Hepatocyte (in vitro differentiated cells): ENCODE measurements at regions not wholly inside any gene's neighbourhood (a gene's known extent, or its start where the extent isn't known, plus 50 kb on each side); places are given as distances from the start of the nearest gene placed in this dataset.

Experiments used
- DNase-seq: peaks from one replicate; pipeline ENCODE4 v3.0.0-alpha.2; 2016; ENCODE audit warnings: low spot score
- H2AFZ ChIP-seq: fragments of 200-600 bp; sonication (generic); 2 replicates; pipeline ENCODE4 v1.6.0; 2016; ENCODE audit warnings: antibody characterized with exemption, mild to moderate bottlenecking
- H3K27ac ChIP-seq: fragments of 200-600 bp; sonication (generic); 2 replicates; pipeline ENCODE4 v1.5.1; 2016; ENCODE audit warnings: mild to moderate bottlenecking
- H3K27me3 ChIP-seq: fragments of 200-600 bp; sonication (generic); 2 replicates; pipeline ENCODE4 v1.6.1; 2016
- H3K36me3 ChIP-seq: fragments of 200-600 bp; sonication (generic); replicated peaks from 2 replicates; pipeline ENCODE4 v1.5.1; 2016; ENCODE audit warnings: low read depth; ENCODE audit not compliant: insufficient read depth
- H3K4me1 ChIP-seq: fragments of 200-600 bp; sonication (generic); 2 replicates; pipeline ENCODE4 v1.5.1; 2016; ENCODE audit warnings: mild to moderate bottlenecking, moderate library complexity; ENCODE audit not compliant: insufficient read depth
- H3K4me2 ChIP-seq: fragments of 200-600 bp; sonication (generic); 2 replicates; pipeline ENCODE4 v1.6.0; 2016
- H3K4me3 ChIP-seq: fragments of 200-600 bp; sonication (generic); 2 replicates; pipeline ENCODE4 v1.5.1; 2016; ENCODE audit warnings: mild to moderate bottlenecking
- H3K79me2 ChIP-seq: fragments of 200-600 bp; sonication (generic); 2 replicates; pipeline ENCODE4 v1.6.0; 2017; ENCODE audit warnings: mild to moderate bottlenecking
- H3K9me2 ChIP-seq: fragments of 200-600 bp; sonication (generic); replicated peaks from 2 replicates; pipeline ENCODE4 v1.6.0; 2017; ENCODE audit warnings: mild to moderate bottlenecking; ENCODE audit not compliant: insufficient read depth
- H3K9me3 ChIP-seq: fragments of 200-600 bp; sonication (generic); 2 replicates; pipeline ENCODE4 v1.5.1; 2016; ENCODE audit warnings: low read depth, mild to moderate bottlenecking
- H4K20me1 ChIP-seq: fragments of 200-600 bp; sonication (generic); 2 replicates; pipeline ENCODE4 v1.6.0; 2016; ENCODE audit warnings: mild to moderate bottlenecking; ENCODE audit not compliant: insufficient read depth, poor library complexity, severe bottlenecking
- EZH2 ChIP-seq: fragments of 200-600 bp; sonication (generic); IDR thresholded peaks from 2 replicates; pipeline ENCODE4 v1.6.1; 2016; ENCODE audit warnings: antibody characterized with exemption, mild to moderate bottlenecking, borderline replicate concordance
- EZH2phosphoT487 ChIP-seq: fragments of 200-600 bp; sonication (generic); IDR thresholded peaks from one replicate; pipeline ENCODE4 v1.6.1; 2018; ENCODE audit warnings: antibody characterized with exemption, mild to moderate bottlenecking, low read depth, moderate library complexity; ENCODE audit not compliant: unreplicated experiment, severe bottlenecking
- WGBS: methylation state at CpG from one replicate; pipeline ENCODE4 v1.1.6; 2016; ENCODE audit warnings: low lambda C conversion rate; ENCODE audit errors: missing lambda C conversion rate; 5-methylcytosine and 5-hydroxymethylcytosine counted together
- TF ChIP-seq, protein P1 (sequence below): fragments of 200-600 bp; sonication (generic); IDR thresholded peaks from 2 replicates; pipeline ENCODE4 v1.5.1; 2016; ENCODE audit warnings: antibody characterized with exemption, mild to moderate bottlenecking; ENCODE audit not compliant: poor library complexity

DNA sequence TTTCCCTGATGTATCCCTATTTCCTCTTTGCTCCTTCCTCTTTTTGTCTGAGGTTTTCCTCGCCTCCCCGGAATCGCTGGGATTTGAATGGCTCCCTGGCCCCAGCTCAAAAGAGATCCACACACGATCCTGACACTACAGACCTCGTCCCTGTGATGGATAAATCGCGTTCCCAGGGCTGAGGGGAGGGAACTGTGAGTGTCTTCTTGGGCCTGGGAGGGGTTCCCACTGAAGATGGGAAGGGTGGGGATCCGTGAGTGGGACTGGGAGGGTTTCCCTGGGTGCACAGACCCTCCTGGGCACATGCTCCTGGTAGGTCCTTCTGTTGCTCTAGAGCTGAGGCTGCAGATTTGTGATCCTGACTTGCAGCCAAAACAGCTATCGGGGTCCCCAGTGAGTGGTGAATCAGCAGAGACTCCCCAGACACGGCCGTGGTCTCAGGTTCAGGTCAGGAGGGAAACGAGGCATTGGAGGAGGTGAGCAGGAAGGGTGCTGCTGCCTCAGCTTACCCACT, 591.0 kb downstream of the PTPRU start:
- Histone ChIP-seq H3K4me1 (no peaks in the 10 kb centered on the region), H3K9me3 (no peaks in the 10 kb centered on the region), H3K27me3 (peaks cover 7% of the 10 kb centered on the region), H3K9me2 (no peaks in the 10 kb centered on the region), H3K4me2 (no peak overlapping the region), H4K20me1 (no peaks in the 10 kb centered on the region), H3K79me2 (no peaks in the 10 kb centered on the region), H3K27ac (no peak overlapping the region), H2AFZ (no peak overlapping the region), H3K36me3 (no peaks in the 10 kb centered on the region), H3K4me3 (no peak overlapping the region)
- TF ChIP-seq EZH2 (no peak), EZH2phosphoT487 (no peak)
- TF ChIP-seq, protein P1, sequence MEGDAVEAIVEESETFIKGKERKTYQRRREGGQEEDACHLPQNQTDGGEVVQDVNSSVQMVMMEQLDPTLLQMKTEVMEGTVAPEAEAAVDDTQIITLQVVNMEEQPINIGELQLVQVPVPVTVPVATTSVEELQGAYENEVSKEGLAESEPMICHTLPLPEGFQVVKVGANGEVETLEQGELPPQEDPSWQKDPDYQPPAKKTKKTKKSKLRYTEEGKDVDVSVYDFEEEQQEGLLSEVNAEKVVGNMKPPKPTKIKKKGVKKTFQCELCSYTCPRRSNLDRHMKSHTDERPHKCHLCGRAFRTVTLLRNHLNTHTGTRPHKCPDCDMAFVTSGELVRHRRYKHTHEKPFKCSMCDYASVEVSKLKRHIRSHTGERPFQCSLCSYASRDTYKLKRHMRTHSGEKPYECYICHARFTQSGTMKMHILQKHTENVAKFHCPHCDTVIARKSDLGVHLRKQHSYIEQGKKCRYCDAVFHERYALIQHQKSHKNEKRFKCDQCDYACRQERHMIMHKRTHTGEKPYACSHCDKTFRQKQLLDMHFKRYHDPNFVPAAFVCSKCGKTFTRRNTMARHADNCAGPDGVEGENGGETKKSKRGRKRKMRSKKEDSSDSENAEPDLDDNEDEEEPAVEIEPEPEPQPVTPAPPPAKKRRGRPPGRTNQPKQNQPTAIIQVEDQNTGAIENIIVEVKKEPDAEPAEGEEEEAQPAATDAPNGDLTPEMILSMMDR = no peak
- DNase-seq = no peak
- 84% methylated on average over 12 of the region's 12 CpGs for WGBS

DNA sequence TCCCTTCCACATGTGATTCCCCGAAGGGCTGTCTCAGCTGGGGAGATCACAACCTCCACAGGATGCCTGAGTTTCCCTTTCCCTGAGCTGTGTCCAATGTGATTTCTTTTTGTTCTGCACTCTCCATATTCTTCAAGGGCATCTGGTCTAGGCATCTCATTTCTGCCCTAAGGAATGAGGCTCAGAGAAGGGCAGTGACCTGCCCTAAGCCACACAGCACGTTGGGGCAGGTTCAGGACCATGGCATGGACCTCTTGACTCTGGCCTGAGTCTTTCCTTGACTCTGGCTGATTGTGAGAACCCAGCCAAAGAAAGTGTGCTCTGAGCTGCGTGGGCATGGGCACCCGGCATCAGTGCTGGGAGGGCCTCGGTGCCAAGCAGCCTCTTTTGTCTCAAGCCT, 590.3 kb downstream of the PTPRU start:
- Histone ChIP-seq H3K27me3 (peaks cover 7% of the 10 kb centered on the region), H3K9me2 (no peaks in the 10 kb centered on the region)
- WGBS = 79% methylated on average over 5 of the region's 5 CpGs

DNA sequence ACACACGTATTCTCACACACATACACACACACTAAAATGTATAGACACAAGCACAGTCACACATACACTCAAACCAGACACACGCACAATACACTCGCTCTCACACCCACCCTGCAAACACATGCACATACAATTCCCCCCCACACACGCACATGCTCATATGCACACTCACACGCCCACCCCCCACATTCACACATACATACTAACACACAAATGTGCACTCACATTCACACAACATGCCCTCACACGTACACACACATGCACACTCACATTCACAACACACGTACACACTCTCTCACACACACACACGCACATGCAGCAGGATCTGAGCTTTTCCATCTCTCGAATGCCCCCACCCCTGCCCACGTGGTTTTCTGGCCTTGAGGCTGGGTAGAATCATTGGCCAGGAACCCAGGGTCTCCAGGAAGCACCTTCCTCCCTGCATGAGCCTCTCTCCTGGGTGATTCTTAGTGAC, 589.7 kb downstream of the PTPRU start:
- no peaks in the 10 kb centered on the region for H3K36me3 ChIP-seq
- H3K9me2 ChIP-seq = no peaks in the 10 kb centered on the region
- H3K9me3 ChIP-seq = no peaks in the 10 kb centered on the region
- WGBS = 94% methylated on average over 10 of the region's 10 CpGs
- no peaks in the 10 kb centered on the region for H3K4me1 ChIP-seq
- no peak overlapping the region for H3K4me2 ChIP-seq
- no peaks in the 10 kb centered on the region for H4K20me1 ChIP-seq
- no peaks in the 10 kb centered on the region for H3K79me2 ChIP-seq
- H2AFZ ChIP-seq = no peak overlapping the region
- TF ChIP-seq, protein P1 = no peak
- no peak for TF ChIP-seq EZH2phosphoT487
- no peak for TF ChIP-seq EZH2
- H3K27ac ChIP-seq = no peak overlapping the region
- H3K4me3 ChIP-seq = no peak overlapping the region
- no peak for DNase-seq
- H3K27me3 ChIP-seq = peaks cover 6% of the 10 kb centered on the region

More for the DNA sequence above, 590.3 kb downstream of the PTPRU start:
- Histone ChIP-seq H3K4me2 (no peak overlapping the region), H3K4me3 (no peak overlapping the region), H4K20me1 (no peaks in the 10 kb centered on the region), H3K4me1 (no peaks in the 10 kb centered on the region), H3K36me3 (no peaks in the 10 kb centered on the region), H3K79me2 (no peaks in the 10 kb centered on the region), H3K9me3 (no peaks in the 10 kb centered on the region), H3K27ac (no peak overlapping the region), H2AFZ (no peak overlapping the region)
- DNase-seq = no peak
- TF ChIP-seq EZH2 (no peak), EZH2phosphoT487 (no peak)
- TF ChIP-seq, protein P1 = no peak
